ENCODE measurements at regions not wholly inside any gene's neighbourhood (a gene's known extent, or its start where the extent isn't known, plus 50 kb on each side); places are given as distances from the start of the nearest gene placed in this dataset.

DNA sequence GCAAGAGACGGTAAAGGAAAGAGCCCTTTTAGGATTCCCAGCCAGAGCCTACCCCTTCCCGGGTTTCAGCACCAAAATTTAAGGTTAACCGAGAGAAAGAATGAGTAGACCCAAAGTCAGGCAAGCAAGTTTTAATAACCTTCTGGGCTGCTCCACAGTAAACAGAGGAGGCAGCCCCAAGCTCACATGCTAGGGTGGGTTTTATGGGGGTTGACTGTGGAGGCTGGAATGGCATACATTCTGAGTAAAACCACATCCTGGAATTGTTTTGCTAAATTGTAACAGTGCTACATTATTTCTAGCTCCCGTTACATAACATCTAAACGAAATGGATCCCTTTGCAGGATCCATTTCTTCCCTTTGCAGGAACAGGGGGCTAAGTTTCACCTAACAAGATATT lies 102.2 kb upstream of the USP9Y start:
- DNase-seq, result no peak

DNA sequence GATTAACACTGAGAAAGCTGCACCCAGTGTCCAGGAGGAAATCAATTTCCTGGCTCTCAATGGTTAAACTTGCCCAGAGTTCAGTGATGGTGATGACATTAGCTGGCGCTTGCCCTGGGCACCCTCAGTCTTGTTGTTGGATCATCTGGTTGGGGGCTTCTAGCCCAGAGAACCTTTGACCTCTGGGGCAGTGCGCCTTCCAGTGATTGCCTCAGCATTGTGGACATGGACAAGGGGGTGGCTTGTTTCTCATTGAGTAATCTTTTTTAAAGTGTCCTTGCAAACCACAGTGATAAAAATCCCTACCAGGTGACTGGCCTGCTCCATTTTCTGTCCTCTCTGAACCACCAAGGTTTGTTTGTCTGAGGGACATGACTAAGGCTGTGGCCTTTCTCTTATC lies 95.6 kb upstream of the USP9Y start:
- DNase-seq, result no peak

DNA sequence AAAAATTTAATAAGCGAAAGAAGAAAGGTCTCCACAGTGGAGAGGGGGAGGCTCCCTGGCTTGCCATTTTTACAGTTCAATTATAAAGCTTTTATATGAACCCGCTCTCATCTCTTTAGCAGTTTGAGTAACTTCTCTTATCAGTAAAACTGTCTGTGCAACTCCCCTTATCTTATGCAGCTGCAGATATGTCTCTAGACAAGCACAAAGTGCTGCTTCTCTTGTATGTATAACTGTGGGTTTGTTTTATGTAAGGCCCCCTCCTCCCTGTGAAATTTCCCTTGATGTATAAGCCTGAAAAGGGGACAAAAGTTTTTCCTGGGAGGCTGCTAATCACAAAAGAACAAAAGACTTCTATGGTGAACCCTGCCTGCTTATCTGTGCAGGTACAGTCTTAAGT lies 90.2 kb upstream of the USP9Y start:
- no peak for DNase-seq

DNA sequence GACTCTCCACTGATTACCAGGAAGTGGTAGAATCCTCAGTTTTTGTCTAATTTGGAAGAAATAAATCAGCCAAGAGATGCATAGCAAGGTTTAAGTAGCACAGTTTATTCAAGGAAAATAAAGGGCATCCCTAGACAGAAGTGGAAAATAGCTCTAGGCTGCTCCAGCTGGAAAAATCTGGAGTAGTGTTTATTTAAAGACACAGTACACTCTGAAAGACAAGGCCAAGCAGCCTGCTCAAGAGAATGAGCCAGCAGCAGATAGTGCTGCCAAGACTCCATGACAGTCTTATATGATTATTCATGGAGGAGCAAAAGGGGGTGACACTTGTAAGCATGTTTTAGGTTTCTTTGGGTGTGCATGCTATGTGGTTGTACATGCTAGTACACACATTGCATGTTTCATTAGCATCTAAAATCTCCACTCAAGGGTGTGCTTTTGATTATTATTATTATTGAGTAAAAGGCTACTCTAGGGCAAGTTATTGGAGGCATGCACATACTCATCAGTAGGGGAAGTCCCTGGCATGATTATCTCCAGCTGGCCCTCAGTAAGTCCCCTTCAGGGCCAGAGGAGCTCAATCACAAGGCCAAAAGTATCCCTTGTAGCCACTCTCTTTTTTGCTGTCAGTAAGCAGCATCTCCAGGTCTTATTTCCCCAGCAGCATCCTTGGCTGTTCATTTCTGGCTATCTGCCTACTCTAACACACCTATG lies 85.1 kb upstream of the USP9Y start:
- no peak for DNase-seq

DNA sequence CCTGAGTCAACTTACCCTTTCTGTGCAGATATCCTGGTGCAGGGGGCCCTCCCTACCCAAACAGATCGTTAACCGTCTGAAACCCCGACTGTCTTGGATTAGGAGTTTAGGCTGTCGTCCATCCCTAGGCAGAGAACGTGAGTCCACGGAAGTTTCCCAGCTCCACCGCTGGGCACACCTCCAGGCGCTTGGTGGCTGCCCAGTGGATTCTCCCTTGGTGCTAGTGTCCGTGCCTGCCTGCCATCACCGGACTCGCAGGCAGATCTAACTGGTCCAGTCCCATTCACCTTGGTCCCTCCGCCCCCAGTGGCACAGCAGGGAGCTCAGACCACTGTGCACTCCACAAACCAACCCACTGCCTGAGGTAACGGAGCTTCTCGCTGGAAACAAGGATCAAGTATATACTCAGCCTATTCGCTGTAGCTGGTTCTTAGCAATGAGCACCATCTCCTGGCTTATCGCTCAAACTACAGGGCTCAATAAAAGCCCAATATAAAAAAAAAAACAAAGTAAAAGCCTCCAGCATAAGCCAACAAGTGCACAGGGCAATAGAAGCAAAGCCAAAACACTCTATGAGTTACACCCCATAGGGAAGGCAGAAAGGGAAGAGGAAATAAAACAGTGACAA lies 79.5 kb upstream of the USP9Y start:
- no peak for DNase-seq

DNA sequence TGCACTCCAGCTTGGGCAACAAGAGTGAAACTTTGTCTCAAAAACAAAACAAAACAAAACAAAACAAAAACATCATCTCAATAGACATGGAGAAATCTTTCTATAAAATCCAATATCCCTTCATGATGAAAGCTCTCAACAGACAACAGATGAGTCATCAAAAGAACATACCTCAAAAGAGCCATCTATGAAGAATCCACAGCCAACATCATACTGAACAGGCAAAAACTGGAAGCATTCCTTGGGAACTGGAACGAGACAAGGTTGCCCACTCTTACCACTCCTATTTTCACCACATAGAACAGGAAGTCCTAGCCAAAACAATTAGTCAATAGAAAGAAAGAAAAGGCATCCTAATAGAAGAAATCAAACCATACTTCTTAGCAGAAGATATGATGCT lies 77.8 kb upstream of the USP9Y start:
- no peak for DNase-seq

DNA sequence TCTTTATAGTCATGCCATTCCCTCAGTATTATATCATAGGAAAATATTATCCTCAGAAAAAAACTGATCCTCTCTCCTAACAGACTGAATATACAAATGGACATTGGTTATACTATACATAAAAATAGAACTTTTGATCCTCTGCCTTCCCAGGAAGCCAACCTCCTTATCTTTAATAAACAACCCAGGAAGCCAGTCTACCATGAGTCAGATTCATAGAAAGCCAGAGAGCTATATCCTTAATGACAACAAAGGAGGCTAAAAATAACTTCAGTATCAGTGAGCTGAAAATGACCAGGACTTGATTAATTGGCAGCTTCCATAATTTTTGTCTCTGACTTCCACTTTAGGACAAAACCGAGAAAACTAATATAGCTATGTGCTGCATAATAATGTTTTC lies 58.0 kb upstream of the USP9Y start:
- DNase-seq, result no peak

DNA sequence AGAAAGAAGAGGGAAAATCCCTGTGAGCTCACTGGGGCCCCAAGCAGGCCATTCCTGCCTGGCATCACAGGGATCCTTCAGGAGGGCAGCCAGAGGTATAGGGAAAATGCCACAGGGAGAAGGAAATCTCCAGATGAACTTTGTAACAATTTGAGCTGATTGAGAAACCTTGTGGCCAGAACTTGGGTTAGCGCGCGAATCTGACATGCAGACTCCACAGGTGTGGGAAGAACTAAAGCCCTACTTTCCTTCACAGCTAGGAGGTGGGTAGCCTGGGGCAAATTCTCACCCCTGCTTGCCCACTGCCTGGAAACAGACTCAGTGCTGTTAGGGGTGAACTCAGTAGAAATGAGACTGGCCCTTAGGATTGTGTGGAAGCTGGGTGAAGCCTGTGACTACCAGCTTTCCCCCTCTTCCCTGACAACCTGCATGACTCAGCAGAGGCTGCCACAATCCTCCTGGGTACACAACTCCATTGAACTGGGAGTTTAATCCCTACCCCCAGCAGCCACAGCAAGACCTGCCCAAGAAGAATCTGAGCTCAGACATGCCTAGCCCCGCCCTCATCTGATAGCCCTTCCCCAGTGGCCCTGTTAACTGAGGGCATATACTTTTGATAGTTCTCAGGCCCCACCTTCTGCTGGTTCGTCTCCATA lies 57.2 kb upstream of the USP9Y start:
- DNase-seq, result no peak

DNA sequence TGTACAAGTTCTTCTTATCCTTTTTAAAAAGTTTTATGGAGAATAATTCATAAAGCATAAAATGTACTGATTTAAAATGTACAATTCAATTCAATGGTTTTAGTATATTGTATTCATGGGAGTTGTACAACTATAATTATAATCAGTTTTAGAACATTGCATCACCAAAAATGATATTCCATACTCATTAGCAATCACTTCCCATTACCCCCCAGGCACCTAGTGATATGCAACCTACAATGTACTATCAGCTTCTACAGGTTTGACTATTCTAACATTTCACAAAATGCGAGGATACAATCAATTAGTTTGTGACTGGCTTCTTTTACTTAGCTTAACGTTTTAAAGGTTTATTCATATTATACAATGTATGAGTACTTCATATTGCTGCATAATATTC lies 49.9 kb upstream of the USP9Y start:
- DNase-seq, result no peak
